Neural cell (in vitro differentiated cells): ENCODE measurements at regions not wholly inside any gene's neighbourhood (a gene's known extent, or its start where the extent isn't known, plus 50 kb on each side); places are given as distances from the start of the nearest gene placed in this dataset.

Experiments used
- H2AFZ ChIP-seq: fragments of 200-600, 300-800 bp; sonication (generic), shearing (Covaris generic); 2 replicates; pipeline ENCODE4 v1.6.0; 2014; ENCODE audit warnings: low read depth, mild to moderate bottlenecking, antibody characterized with exemption, low read length, moderate library complexity
- H3F3A ChIP-seq: fragments of 200-600 bp; shearing (Covaris generic); 2 replicates; pipeline ENCODE4 v1.6.1; 2016; ENCODE audit warnings: mild to moderate bottlenecking, moderate library complexity, mixed read lengths, antibody characterized with exemption, low read length; ENCODE audit not compliant: insufficient read depth, poor library complexity, severe bottlenecking
- H3K27ac ChIP-seq: fragments of 200-600, 300-800 bp; sonication (generic), shearing (Covaris generic); 2 replicates; pipeline ENCODE4 v1.5.1; 2014; ENCODE audit warnings: mild to moderate bottlenecking, low read length, moderate library complexity
- H3K27me3 ChIP-seq: fragments of 300-800, 200-600 bp; sonication (generic), shearing (Covaris generic); 2 replicates; pipeline ENCODE4 v1.6.0; 2014; ENCODE audit warnings: mild to moderate bottlenecking, low read depth, low read length, moderate library complexity; ENCODE audit not compliant: insufficient read depth
- H3K36me3 ChIP-seq: fragments of 300-800, 200-600 bp; sonication (generic), shearing (Covaris generic); 2 replicates; pipeline ENCODE4 v1.5.1; 2014; ENCODE audit warnings: mild to moderate bottlenecking, antibody characterized with exemption, low read length, moderate library complexity; ENCODE audit not compliant: insufficient read depth
- H3K4me2 ChIP-seq: fragments of 300-800, 200-600 bp; sonication (generic), shearing (Covaris generic); 2 replicates; pipeline ENCODE4 v1.6.0; 2014; ENCODE audit warnings: mild to moderate bottlenecking, low read length
- H3K4me3 ChIP-seq: fragments of 300-800, 200-600 bp; sonication (generic), shearing (Covaris generic); 2 replicates; pipeline ENCODE4 v1.5.1; 2014; ENCODE audit warnings: mild to moderate bottlenecking, low read length, moderate library complexity
- H3K79me2 ChIP-seq: fragments of 200-600 bp; shearing (Covaris generic); replicated peaks from 2 replicates; pipeline ENCODE4 v1.6.0; 2014; ENCODE audit warnings: mild to moderate bottlenecking, low read length, moderate library complexity; ENCODE audit not compliant: insufficient read depth
- H3K9ac ChIP-seq: fragments of 300-800, 200-600 bp; sonication (generic), shearing (Covaris generic); 2 replicates; pipeline ENCODE4 v1.6.1; 2016; ENCODE audit warnings: mild to moderate bottlenecking, low read length, mixed read lengths
- H3K9me2 ChIP-seq: fragments of 200-600 bp; shearing (Covaris generic); 2 replicates; pipeline ENCODE4 v1.6.1; 2016; ENCODE audit warnings: mild to moderate bottlenecking, low read length, mixed read lengths; ENCODE audit not compliant: insufficient read depth
- H3K9me3 ChIP-seq: fragments of 200-600, 300-800 bp; sonication (generic), shearing (Covaris generic); 2 replicates; pipeline ENCODE4 v1.6.1; 2016; ENCODE audit warnings: mild to moderate bottlenecking, mixed run types, low read length, moderate library complexity, mixed read lengths
- H4K20me1 ChIP-seq: fragments of 200-600 bp; shearing (Covaris generic); 2 replicates; pipeline ENCODE4 v1.6.1; 2016; ENCODE audit warnings: mild to moderate bottlenecking, mixed run types; ENCODE audit not compliant: insufficient read depth
- CTCF ChIP-seq: fragments of 450-650 bp; IDR thresholded peaks from 2 replicates; pipeline ENCODE4 v1.5.1; 2014; ENCODE audit warnings: antibody characterized with exemption, mild to moderate bottlenecking, moderate library complexity; ENCODE audit not compliant: poor library complexity, severe bottlenecking
- EP300 ChIP-seq: fragments of 450-650 bp; conservative IDR thresholded peaks from 2 replicates; pipeline ENCODE4 v1.6.1; 2014; ENCODE audit warnings: antibody characterized with exemption, mild to moderate bottlenecking, moderate library complexity; ENCODE audit not compliant: poor library complexity, severe bottlenecking
- EZH2 ChIP-seq: fragments of 200-600, 300-800 bp; shearing (Covaris generic), sonication (generic); IDR thresholded peaks from 2 replicates; pipeline ENCODE4 v1.6.1; 2014; ENCODE audit warnings: antibody characterized with exemption, low read length, borderline replicate concordance, mild to moderate bottlenecking; ENCODE audit not compliant: insufficient read depth, poor library complexity, severe bottlenecking
- MXI1 ChIP-seq: fragments of 450-650 bp; conservative IDR thresholded peaks from 2 replicates; pipeline ENCODE4 v1.6.1; 2014; ENCODE audit warnings: antibody characterized with exemption, mild to moderate bottlenecking; ENCODE audit not compliant: poor library complexity, severe bottlenecking
- POLR2AphosphoS5 ChIP-seq: IDR thresholded peaks from 2 replicates; pipeline ENCODE4 v1.6.1; 2012
- RAD21 ChIP-seq: fragments of 450-650 bp; conservative IDR thresholded peaks from 2 replicates; pipeline ENCODE4 v1.6.1; 2014; ENCODE audit warnings: antibody characterized with exemption, mild to moderate bottlenecking, moderate library complexity
- SMC3 ChIP-seq: fragments of 450-650 bp; conservative IDR thresholded peaks from 2 replicates; pipeline ENCODE4 v1.6.1; 2014; ENCODE audit warnings: antibody characterized with exemption, mild to moderate bottlenecking, moderate library complexity; ENCODE audit not compliant: poor library complexity
- TF ChIP-seq, protein P1 (sequence below): IDR thresholded peaks from 2 replicates; pipeline ENCODE4 v1.6.1; 2012; ENCODE audit warnings: borderline replicate concordance

GRCh38 chr3:182129740-182130139 is 418.0 kb downstream of the SOX2 start:
- Histone ChIP-seq H3K27me3 (no peaks in the 10 kb centered on the region), H3K4me2 (no peak overlapping the region), H4K20me1 (no peaks in the 10 kb centered on the region), H3K27ac (no peak overlapping the region), H3K36me3 (no peaks in the 10 kb centered on the region), H3K9me3 (no peaks in the 10 kb centered on the region), H2AFZ (no peak overlapping the region), H3K79me2 (no peaks in the 10 kb centered on the region), H3K4me3 (no peak overlapping the region), H3K9me2 (no peaks in the 10 kb centered on the region), H3F3A (no peaks in the 10 kb centered on the region), H3K9ac (no peak overlapping the region)
- no peak for TF ChIP-seq EP300
- TF ChIP-seq MXI1, result no peak
- no peak for TF ChIP-seq CTCF
- TF ChIP-seq POLR2AphosphoS5, result no peak
- no peak for TF ChIP-seq RAD21

GRCh38 chr3:182133752-182134151 is 422.0 kb downstream of the SOX2 start:
- Histone ChIP-seq H3K4me2 (no peak overlapping the region), H3K4me3 (no peak overlapping the region), H3K27ac (no peak overlapping the region), H3K79me2 (no peaks in the 10 kb centered on the region), H3K36me3 (no peaks in the 10 kb centered on the region), H2AFZ (no peak overlapping the region), H3K9me2 (no peaks in the 10 kb centered on the region), H4K20me1 (no peaks in the 10 kb centered on the region), H3K27me3 (no peaks in the 10 kb centered on the region), H3F3A (no peaks in the 10 kb centered on the region), H3K9ac (no peak overlapping the region), H3K9me3 (no peaks in the 10 kb centered on the region)
- TF ChIP-seq EP300 (no peak), RAD21 (no peak), MXI1 (no peak), EZH2 (no peak), POLR2AphosphoS5 (no peak), SMC3 (no peak), CTCF (no peak)
- TF ChIP-seq, protein P1, sequence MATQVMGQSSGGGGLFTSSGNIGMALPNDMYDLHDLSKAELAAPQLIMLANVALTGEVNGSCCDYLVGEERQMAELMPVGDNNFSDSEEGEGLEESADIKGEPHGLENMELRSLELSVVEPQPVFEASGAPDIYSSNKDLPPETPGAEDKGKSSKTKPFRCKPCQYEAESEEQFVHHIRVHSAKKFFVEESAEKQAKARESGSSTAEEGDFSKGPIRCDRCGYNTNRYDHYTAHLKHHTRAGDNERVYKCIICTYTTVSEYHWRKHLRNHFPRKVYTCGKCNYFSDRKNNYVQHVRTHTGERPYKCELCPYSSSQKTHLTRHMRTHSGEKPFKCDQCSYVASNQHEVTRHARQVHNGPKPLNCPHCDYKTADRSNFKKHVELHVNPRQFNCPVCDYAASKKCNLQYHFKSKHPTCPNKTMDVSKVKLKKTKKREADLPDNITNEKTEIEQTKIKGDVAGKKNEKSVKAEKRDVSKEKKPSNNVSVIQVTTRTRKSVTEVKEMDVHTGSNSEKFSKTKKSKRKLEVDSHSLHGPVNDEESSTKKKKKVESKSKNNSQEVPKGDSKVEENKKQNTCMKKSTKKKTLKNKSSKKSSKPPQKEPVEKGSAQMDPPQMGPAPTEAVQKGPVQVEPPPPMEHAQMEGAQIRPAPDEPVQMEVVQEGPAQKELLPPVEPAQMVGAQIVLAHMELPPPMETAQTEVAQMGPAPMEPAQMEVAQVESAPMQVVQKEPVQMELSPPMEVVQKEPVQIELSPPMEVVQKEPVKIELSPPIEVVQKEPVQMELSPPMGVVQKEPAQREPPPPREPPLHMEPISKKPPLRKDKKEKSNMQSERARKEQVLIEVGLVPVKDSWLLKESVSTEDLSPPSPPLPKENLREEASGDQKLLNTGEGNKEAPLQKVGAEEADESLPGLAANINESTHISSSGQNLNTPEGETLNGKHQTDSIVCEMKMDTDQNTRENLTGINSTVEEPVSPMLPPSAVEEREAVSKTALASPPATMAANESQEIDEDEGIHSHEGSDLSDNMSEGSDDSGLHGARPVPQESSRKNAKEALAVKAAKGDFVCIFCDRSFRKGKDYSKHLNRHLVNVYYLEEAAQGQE, result no peak
